H1 (cell line): ENCODE measurements at regions not wholly inside any gene's neighbourhood (a gene's known extent, or its start where the extent isn't known, plus 50 kb on each side); places are given as distances from the start of the nearest gene placed in this dataset.

Experiments used
- CTCF ChIA-PET: fragments of 300-600 bp; sonication (Branson Sonifier 250); formaldehyde crosslinking; loops from one replicate; lab custom pipeline; 2021; ENCODE audit not compliant: partially characterized antibody; lab: Charles Lee
- POLR2A ChIA-PET: fragments of 300-600 bp; sonication (Branson Sonifier 250); formaldehyde crosslinking; loops from one replicate; lab custom pipeline; 2021; ENCODE audit warnings: inconsistent platforms; ENCODE audit not compliant: partially characterized antibody; lab: Charles Lee
- DNase-seq, 2 experiments: peaks; one replicate each; pipeline versions ENCODE4 v3.0.0 to v3.0.0-alpha.2; 2010 to 2022; ENCODE audit warnings: low spot score in 2 of 2, low read depth in 1 of 2, mixed read lengths in 1 of 2
- FAIRE-seq: peaks from 2 replicates; lab custom pipeline; 2011; peaks lifted over from hg19 to GRCh38; lab: Jason Lieb, UNC
- H2AFZ ChIP-seq: 2 replicates; pipeline ENCODE4 v1.8.1; 2012; ENCODE audit warnings: low read length, inconsistent platforms
- H2AK5ac ChIP-seq: 2 replicates; pipeline ENCODE4 v1.6.1; 2013; ENCODE audit warnings: low read depth, low read length
- H2BK120ac ChIP-seq: replicated peaks from 2 replicates; pipeline ENCODE3; 2013; ENCODE audit warnings: low read depth, low read length, inconsistent platforms
- H2BK12ac ChIP-seq: 2 replicates; pipeline ENCODE4 v1.6.1; 2013; ENCODE audit warnings: low read depth, low read length
- H2BK15ac ChIP-seq: 2 replicates; pipeline ENCODE4 v1.6.1; 2013; ENCODE audit warnings: low read length
- H2BK20ac ChIP-seq: 2 replicates; pipeline ENCODE4 v1.6.1; 2013; ENCODE audit warnings: low read length
- H2BK5ac ChIP-seq: 2 replicates; pipeline ENCODE4 v1.6.1; 2013; ENCODE audit warnings: low read depth, low read length
- H3K14ac ChIP-seq: 2 replicates; pipeline ENCODE4 v1.6.1; 2013; ENCODE audit warnings: inconsistent platforms; ENCODE audit not compliant: insufficient read length
- H3K18ac ChIP-seq: 2 replicates; pipeline ENCODE4 v1.6.1; 2013; ENCODE audit warnings: low read length; ENCODE audit errors: extremely low read depth
- H3K23ac ChIP-seq: 2 replicates; pipeline ENCODE4 v1.6.1; 2013; ENCODE audit warnings: inconsistent platforms; ENCODE audit not compliant: insufficient read length
- H3K23me2 ChIP-seq: 2 replicates; pipeline ENCODE4 v1.6.1; 2013; ENCODE audit warnings: low read depth, low read length
- H3K27ac ChIP-seq: 2 replicates; pipeline ENCODE4 v1.6.1; 2011; ENCODE audit warnings: low read depth, low read length, inconsistent platforms
- H3K27me3 ChIP-seq, 4 experiments: replicated peaks in 1 of 4; 1 replicate in 1 of 4; 2 replicates in 3 of 4; pipeline versions ENCODE4 v1.6.1 to v1.8.1; 2011 to 2013; ENCODE audit warnings: low read length in 3 of 4, mild to moderate bottlenecking in 3 of 4, inconsistent platforms in 2 of 4, mixed read lengths in 2 of 4, moderate library complexity in 1 of 4; ENCODE audit not compliant: control insufficient read depth in 3 of 4, insufficient read depth in 3 of 4; ENCODE audit errors: extremely low read depth in 1 of 4
- H3K36me3 ChIP-seq, 4 experiments: 2 replicates each; pipeline versions ENCODE4 v1.6.1 to v1.8.1; 2011 to 2013; ENCODE audit warnings: mild to moderate bottlenecking in 4 of 4, low read length in 3 of 4, moderate library complexity in 2 of 4, control low read depth in 1 of 4, inconsistent platforms in 1 of 4; ENCODE audit not compliant: insufficient read depth in 4 of 4, control insufficient read depth in 2 of 4
- H3K4ac ChIP-seq: replicated peaks from 2 replicates; pipeline ENCODE3; 2013; ENCODE audit warnings: low read length, low read depth, mixed read lengths, inconsistent platforms; ENCODE audit not compliant: insufficient read length
- H3K4me1 ChIP-seq, 4 experiments: replicated peaks in 1 of 4; 1 replicate in 1 of 4; 2 replicates in 3 of 4; pipeline versions ENCODE4 v1.6.1 to v1.8.1; 2011 to 2013; ENCODE audit warnings: low read length in 3 of 4, inconsistent platforms in 2 of 4, mixed read lengths in 1 of 4; ENCODE audit not compliant: insufficient read depth in 4 of 4, control insufficient read depth in 3 of 4
- H3K4me2 ChIP-seq, 2 experiments: 2 replicates each; pipeline versions ENCODE4 v1.6.1 to v1.8.1; 2011 to 2013; ENCODE audit warnings: low read depth in 2 of 2, low read length in 2 of 2, control low read depth in 1 of 2, inconsistent platforms in 1 of 2, mild to moderate bottlenecking in 1 of 2; ENCODE audit not compliant: insufficient read depth in 1 of 2
- H3K4me3 ChIP-seq, 4 experiments: fragments of 200-600, 300-600 bp in 1 of 4; sonication (generic), shearing (Covaris generic), sonication (Bioruptor Twin) in 1 of 4; 2 replicates each; pipeline versions ENCODE4 v1.5.1 to v1.8.1; 2011 to 2016; ENCODE audit warnings: low read length in 4 of 4, low read depth in 3 of 4, control low read depth in 2 of 4, inconsistent platforms in 2 of 4, mild to moderate bottlenecking in 2 of 4, mixed read lengths in 1 of 4, moderate library complexity in 1 of 4; ENCODE audit not compliant: insufficient read depth in 2 of 4; ENCODE audit errors: extremely low read depth in 1 of 4
- H3K56ac ChIP-seq: replicated peaks from 2 replicates; pipeline ENCODE3; 2013; ENCODE audit warnings: low read depth, mild to moderate bottlenecking, mixed read lengths, low read length, inconsistent platforms; ENCODE audit not compliant: insufficient read length
- H3K79me1 ChIP-seq: 2 replicates; pipeline ENCODE4 v1.6.1; 2013; ENCODE audit warnings: low read depth, low read length, control low read depth
- H3K79me2 ChIP-seq, 2 experiments: 2 replicates each; pipeline versions ENCODE4 v1.6.1 to v1.8.1; 2012 to 2013; ENCODE audit warnings: low read length in 2 of 2, mild to moderate bottlenecking in 2 of 2, inconsistent platforms in 1 of 2; ENCODE audit not compliant: insufficient read depth in 2 of 2, control insufficient read depth in 1 of 2
- H3K9ac ChIP-seq, 4 experiments: replicated peaks in 1 of 4; 1 replicate in 1 of 4; 2 replicates in 3 of 4; pipeline versions ENCODE4 v1.6.1 to v1.8.1; 2011 to 2013; ENCODE audit warnings: low read depth in 3 of 4, low read length in 3 of 4, control low read depth in 2 of 4, mild to moderate bottlenecking in 2 of 4, moderate library complexity in 2 of 4, inconsistent platforms in 1 of 4; ENCODE audit errors: extremely low read depth in 1 of 4
- H3K9me3 ChIP-seq, 2 experiments: 2 replicates each; pipeline versions ENCODE4 v1.6.1 to v1.8.1; 2012 to 2013; ENCODE audit warnings: mild to moderate bottlenecking in 2 of 2, moderate library complexity in 2 of 2, control low read depth in 1 of 2, inconsistent platforms in 1 of 2, low read depth in 1 of 2, low read length in 1 of 2, mixed read lengths in 1 of 2; ENCODE audit not compliant: insufficient read depth in 2 of 2
- H4K20me1 ChIP-seq, 2 experiments: replicated peaks in 1 of 2; 2 replicates each; pipeline versions ENCODE3 to v1.8.1; 2011 to 2013; ENCODE audit warnings: inconsistent platforms in 2 of 2, low read length in 2 of 2, mild to moderate bottlenecking in 1 of 2; ENCODE audit not compliant: insufficient read depth in 2 of 2, control insufficient read depth in 1 of 2
- H4K5ac ChIP-seq: 2 replicates; pipeline ENCODE4 v1.6.1; 2013; ENCODE audit warnings: low read length, low read depth, mixed read lengths, inconsistent platforms; ENCODE audit not compliant: insufficient read length
- H4K8ac ChIP-seq: 2 replicates; pipeline ENCODE4 v1.8.0; 2013; ENCODE audit warnings: mild to moderate bottlenecking, moderate library complexity, low read length, inconsistent platforms; ENCODE audit not compliant: insufficient read depth; ENCODE audit errors: extremely low read depth
- H4K91ac ChIP-seq: replicated peaks from 2 replicates; pipeline ENCODE3; 2013; ENCODE audit warnings: low read length, mixed read lengths, inconsistent platforms; ENCODE audit not compliant: insufficient read length
- JUN ChIP-seq: IDR thresholded peaks from 2 replicates; pipeline ENCODE4 v1.6.1; 2011; ENCODE audit warnings: low read depth, mild to moderate bottlenecking, improper control_type of control experiment, low read length
- KDM1A ChIP-seq: fragments of 200-600, 300-600 bp; sonication (generic); IDR thresholded peaks from 2 replicates; pipeline ENCODE4 v1.7.1; 2016; ENCODE audit warnings: mild to moderate bottlenecking, low read length, borderline replicate concordance
- WGBS, 2 experiments: shearing (Covaris generic) in 1 of 2; methylation state at CpG; one replicate each; pipeline versions ENCODE4 v1.1.6 to v1.1.7; 2013 to 2015; ENCODE audit warnings: low lambda C conversion rate in 2 of 2, mixed read lengths in 2 of 2, inconsistent platforms in 1 of 2, low coverage in 1 of 2, missing lambda C conversion rate in 1 of 2; ENCODE audit not compliant: insufficient replicate concordance in 2 of 2, insufficient coverage in 1 of 2, insufficient read length in 1 of 2; ENCODE audit errors: extremely low coverage in 1 of 2, missing lambda C conversion rate in 1 of 2; 5-methylcytosine and 5-hydroxymethylcytosine counted together

GRCh38 chr4:17013382-17014006 is 115.0 kb upstream of the LDB2 start:
- Histone ChIP-seq H3K4ac (no peak overlapping the region), H2AK5ac (no peak overlapping the region), H3K4me3 (no peak overlapping the region), H2BK120ac (no peak overlapping the region), H3K27me3 (no peaks in the 10 kb centered on the region), H3K56ac (no peak overlapping the region), H4K5ac (no peak overlapping the region), H3K18ac (no peak overlapping the region), H3K4me1 (no peaks in the 10 kb centered on the region), H3K36me3 (0 out of 8 replicates have a peak, but pooled peaks cover 0 to 3% (median 0%) of the 10 kb centered on the region in 4 experiments), H2BK5ac (peak overlapping the region; percentile 38; the same call in 1 of the 2 replicates), H3K9me3 (peaks cover 4 to 6% of the 10 kb centered on the region in 2 experiments; a peak in 2 of 4 replicates), H3K4me2 (no peak overlapping the region), H2BK20ac (peak overlapping the region; percentile 74; the same call in 1 of the 2 replicates), H2BK15ac (no peak overlapping the region), H3K79me2 (no peaks in the 10 kb centered on the region), H3K9ac (no peak overlapping the region), H4K91ac (peak overlapping the region; percentile 67), H3K23me2 (no peaks in the 10 kb centered on the region), H4K8ac (no peak overlapping the region), H3K14ac (no peak overlapping the region), H3K79me1 (no peaks in the 10 kb centered on the region), H2AFZ (no peak overlapping the region), H2BK12ac (no peak overlapping the region; the same call in 1 of the 2 replicates), H3K23ac (no peak overlapping the region), H3K27ac (no peak overlapping the region), H4K20me1 (no peaks in the 10 kb centered on the region)
- FAIRE-seq (no peak), DNase-seq (no peak)
- POLR2A ChIA-PET: interaction anchor here (0.7 kb wide), 1 partner anchor 1359 kb away, joined by 3 read pairs; no protein-coding TSS in a partner anchor
- CTCF ChIA-PET: interaction anchor here (0.6 kb wide), 2 partner anchors 149 to 459 kb away, joined by 3 read pairs; no protein-coding TSS in a partner anchor
- TF ChIP-seq JUN: no peak
- TF ChIP-seq KDM1A: peak; percentile 61; the same call in 1 of the 2 replicates
- whole genome bisulfite sequencing, 2 experiments: 88% methylated on average over 4 of the region's 4 CpGs; no CpG with 5 or more reads in 1 of the 2 experiments
